Stimulated activated memory B cell treated with anti-CD40 and anti-IgM and Interleukin-4, amounts not matched to agents 10 μg/mL and 1 μg/mL and 100 μg/mL, for 72 hours (primary cell): ENCODE measurements at regions not wholly inside any gene's neighbourhood (a gene's known extent, or its start where the extent isn't known, plus 50 kb on each side); places are given as distances from the start of the nearest gene placed in this dataset.

Experiments
- ATAC-seq: fragments of 150-1000 bp; cut with Tn5 transposase; 2 replicates; pipeline ENCODE4 v1.10.0; 2021
- H3K27ac Mint-ChIP-seq: one replicate; pipeline ENCODE4 v1.8.0; 2022; ENCODE audit warnings: mild to moderate bottlenecking, mixed read lengths
- H3K27me3 Mint-ChIP-seq: one replicate; pipeline ENCODE4 v1.8.0; 2022; ENCODE audit warnings: mixed read lengths
- H3K36me3 Mint-ChIP-seq: one replicate; pipeline ENCODE4 v1.8.0; 2022; ENCODE audit warnings: mixed read lengths
- H3K4me1 Mint-ChIP-seq: one replicate; pipeline ENCODE4 v1.8.0; 2022; ENCODE audit warnings: mixed read lengths
- H3K4me3 Mint-ChIP-seq: one replicate; pipeline ENCODE4 v1.8.0; 2022; ENCODE audit warnings: mild to moderate bottlenecking, moderate library complexity, mixed read lengths
- H3K9me3 Mint-ChIP-seq: one replicate; pipeline ENCODE4 v1.8.0; 2022; ENCODE audit warnings: mixed read lengths

DNA sequence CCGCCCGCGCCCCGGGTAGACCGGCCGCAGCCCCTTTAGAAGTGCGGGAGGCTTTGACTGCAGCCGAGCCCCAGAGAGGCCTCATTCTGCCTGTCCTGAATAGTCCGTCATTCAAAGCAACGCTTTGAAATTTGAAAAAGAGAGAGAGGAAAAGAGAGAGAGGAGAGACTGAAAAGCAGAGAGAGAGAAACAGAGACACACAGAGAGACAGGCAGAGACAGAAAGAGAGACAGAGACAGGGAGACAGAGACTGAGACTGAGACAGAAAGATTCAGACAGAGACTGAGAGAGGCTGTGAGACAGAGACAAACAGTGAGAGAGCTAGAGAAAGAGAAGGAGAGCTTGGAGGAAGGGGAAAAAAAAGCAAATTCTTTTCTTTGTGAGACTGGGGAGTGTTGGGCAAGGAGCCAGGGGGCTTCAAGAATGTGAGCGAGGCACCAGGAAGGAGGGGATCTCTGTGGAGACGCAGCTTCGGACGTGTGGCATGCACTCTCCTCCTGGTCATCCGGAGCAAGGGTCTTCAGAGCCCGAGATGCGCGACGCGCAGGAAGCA is 73.1 kb downstream of the MYCN start:
- Mint-ChIP-seq H3K4me3 (no peak overlapping the region), H3K9me3 (no peaks in the 10 kb centered on the region), H3K36me3 (no peaks in the 10 kb centered on the region), H3K4me1 (no peaks in the 10 kb centered on the region), H3K27me3 (peaks cover 28% of the 10 kb centered on the region), H3K27ac (no peak overlapping the region)
- no peak for ATAC-seq

DNA sequence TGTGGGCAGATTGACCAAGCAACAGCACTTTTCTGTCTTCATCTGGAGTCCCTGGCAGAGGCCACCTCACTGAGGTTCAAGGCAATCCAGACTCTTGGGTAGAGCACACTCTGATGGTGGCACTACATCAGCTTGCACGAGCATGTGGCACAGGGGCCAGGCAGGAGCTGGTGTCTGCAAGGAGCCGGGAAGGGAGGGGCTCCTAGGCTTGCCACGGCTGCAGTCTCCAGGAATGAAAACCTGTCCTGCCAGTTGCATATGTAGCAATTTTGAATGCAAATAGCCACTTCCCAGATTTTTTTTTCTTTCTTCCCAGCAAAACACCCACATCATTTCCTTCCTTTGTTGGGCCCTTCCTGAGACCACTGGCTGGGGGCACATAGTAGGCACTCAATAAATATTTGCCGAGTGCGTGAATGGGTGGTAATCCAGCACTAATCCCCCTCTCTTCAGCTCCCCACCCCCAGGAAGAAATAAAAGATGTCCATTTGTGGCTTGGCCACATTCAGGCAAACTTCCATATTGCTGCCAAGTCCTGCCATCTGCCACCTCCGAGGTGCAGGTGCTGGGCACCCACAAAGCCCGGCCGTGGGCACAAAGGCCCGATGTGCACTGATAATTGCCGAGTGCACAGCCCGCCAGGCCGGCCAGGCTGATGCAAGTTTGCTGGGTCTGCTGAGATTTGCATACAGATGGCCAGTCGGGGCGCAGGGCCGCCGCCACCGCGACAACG is 72.4 kb downstream of the MYCN start:
- Mint-ChIP-seq H3K27ac (no peak overlapping the region), H3K36me3 (no peaks in the 10 kb centered on the region), H3K4me1 (no peaks in the 10 kb centered on the region), H3K27me3 (peaks cover 28% of the 10 kb centered on the region), H3K9me3 (no peaks in the 10 kb centered on the region), H3K4me3 (no peak overlapping the region)
- no peak for ATAC-seq

DNA sequence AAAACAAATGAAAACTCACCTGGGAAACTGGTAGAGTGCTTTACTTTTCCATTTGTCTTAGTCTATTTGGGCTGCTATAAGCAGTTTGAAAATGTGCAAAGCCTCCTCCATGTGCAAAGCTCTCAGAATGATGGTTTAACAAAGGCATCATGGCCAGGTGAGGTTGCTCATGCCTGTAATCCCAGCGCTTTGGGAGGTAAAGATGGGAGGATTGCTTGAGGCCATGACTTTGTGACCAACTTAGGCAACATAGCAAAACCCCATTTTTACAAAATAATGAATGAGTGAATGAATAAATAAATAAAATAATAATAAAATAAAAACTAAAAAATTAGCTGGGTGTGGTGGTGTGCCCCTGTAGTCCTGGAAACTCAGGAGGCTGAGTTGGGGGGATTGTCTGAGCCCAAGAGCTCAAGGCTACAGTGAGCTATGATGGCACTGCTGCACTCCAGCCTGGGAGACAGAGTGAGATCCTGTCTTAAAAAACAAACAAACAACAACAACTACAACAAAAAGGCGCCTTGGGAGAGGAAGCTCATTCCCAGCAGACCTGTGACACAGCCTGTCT is 71.8 kb downstream of the MYCN start:
- no peaks in the 10 kb centered on the region for H3K36me3 Mint-ChIP-seq
- no peaks in the 10 kb centered on the region for H3K4me1 Mint-ChIP-seq
- H3K27ac Mint-ChIP-seq, result no peak overlapping the region
- H3K27me3 Mint-ChIP-seq, result peaks cover 28% of the 10 kb centered on the region
- H3K4me3 Mint-ChIP-seq, result no peak overlapping the region
- H3K9me3 Mint-ChIP-seq, result no peaks in the 10 kb centered on the region
- no peak for ATAC-seq

DNA sequence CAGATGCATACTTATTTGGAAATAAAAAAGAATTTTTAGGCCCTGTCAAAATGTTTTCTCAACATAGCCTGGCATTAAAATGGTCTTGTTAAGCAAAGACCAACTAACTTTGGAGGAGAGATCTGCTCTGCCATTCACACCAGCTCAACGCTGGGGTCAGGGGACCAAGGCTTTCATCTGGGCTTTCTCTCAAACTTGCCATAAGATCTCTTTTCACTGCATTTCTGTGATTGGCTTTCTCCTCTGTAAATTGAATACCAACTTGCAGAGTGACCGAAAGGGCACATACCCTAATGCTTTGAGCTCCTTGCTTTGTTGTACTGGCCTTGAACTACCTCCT is 71.2 kb downstream of the MYCN start:
- peaks cover 28% of the 10 kb centered on the region for H3K27me3 Mint-ChIP-seq
- no peak for ATAC-seq
- no peak overlapping the region for H3K4me3 Mint-ChIP-seq
- no peaks in the 10 kb centered on the region for H3K36me3 Mint-ChIP-seq
- H3K9me3 Mint-ChIP-seq, result no peaks in the 10 kb centered on the region
- no peaks in the 10 kb centered on the region for H3K4me1 Mint-ChIP-seq
- no peak overlapping the region for H3K27ac Mint-ChIP-seq

DNA sequence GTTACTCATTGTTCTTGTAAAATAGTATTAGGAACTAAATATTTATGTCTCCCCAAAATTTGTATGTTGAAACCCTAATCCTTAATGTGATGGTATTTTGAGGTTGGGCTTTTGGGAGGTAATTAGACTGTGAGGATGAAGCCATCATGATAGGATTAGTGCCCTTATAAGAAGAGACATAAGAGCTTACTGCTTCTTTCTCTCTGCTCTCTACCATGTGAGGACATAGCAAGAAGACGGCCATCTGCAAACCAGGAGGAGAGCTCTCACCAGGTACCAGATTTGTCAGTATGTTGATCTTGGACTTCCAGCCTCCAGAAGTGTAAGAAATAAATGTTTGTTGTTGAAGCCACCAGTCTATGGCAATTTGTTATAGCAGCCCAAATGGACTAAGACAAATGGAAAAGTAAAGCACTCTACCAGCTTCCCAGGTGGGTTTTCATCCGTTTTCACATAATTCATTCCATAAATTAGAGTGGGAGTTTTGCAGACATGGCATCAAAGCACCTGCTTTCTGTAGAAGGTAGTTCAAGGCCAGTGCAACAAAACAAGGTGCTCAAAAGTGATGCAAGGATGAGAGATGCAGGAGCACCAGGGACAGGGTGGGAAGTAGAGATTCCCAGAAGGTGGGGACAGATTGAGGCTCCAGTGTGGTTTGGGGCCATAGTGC is 70.7 kb downstream of the MYCN start:
- H3K27ac Mint-ChIP-seq, result no peak overlapping the region
- H3K27me3 Mint-ChIP-seq, result peaks cover 28% of the 10 kb centered on the region
- H3K4me3 Mint-ChIP-seq, result no peak overlapping the region
- no peak for ATAC-seq
- no peaks in the 10 kb centered on the region for H3K9me3 Mint-ChIP-seq
- no peaks in the 10 kb centered on the region for H3K4me1 Mint-ChIP-seq
- no peaks in the 10 kb centered on the region for H3K36me3 Mint-ChIP-seq

DNA sequence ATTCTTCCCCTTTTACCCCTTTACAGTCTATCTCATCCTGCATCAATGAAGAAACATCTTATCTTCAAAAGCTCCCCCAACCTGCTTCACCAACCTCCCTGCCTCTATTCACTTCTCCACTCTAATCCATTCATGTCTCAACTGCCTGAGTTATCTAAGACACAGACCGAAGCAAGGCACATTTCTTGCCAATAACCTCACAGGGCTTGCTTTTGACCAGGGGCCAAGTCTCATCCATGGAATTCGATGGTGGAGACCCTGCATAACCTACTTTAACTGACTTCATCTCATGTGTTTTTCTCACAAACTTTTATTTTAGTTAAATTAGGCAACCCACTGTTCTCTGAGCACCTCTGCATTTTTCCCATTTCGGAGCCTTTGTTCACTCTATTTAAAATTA is 69.7 kb downstream of the MYCN start:
- H3K9me3 Mint-ChIP-seq, result peaks cover 6% of the 10 kb centered on the region
- H3K4me3 Mint-ChIP-seq, result no peak overlapping the region
- no peaks in the 10 kb centered on the region for H3K4me1 Mint-ChIP-seq
- no peaks in the 10 kb centered on the region for H3K36me3 Mint-ChIP-seq
- no peak overlapping the region for H3K27ac Mint-ChIP-seq
- H3K27me3 Mint-ChIP-seq, result peaks cover 31% of the 10 kb centered on the region
- no peak for ATAC-seq

DNA sequence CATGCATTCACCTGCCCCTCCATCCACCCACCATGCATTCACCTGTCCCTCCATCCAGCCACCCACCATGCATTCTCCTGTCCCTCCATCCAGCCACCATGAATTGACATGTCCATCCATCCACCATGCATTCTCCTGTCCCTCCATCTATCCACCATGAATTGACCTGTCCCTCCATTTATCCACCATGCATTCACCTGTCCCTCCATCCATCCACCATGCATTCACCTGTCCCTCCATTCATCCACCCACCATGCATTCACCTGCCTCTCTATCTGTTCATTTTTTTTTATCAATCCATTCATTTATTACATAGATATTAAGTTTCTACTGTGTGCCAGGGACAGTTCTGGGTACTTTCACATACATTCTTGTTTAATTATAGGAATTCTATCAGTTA is 69.2 kb downstream of the MYCN start:
- Mint-ChIP-seq H3K4me1 (no peaks in the 10 kb centered on the region), H3K36me3 (no peaks in the 10 kb centered on the region), H3K9me3 (peaks cover 7% of the 10 kb centered on the region), H3K4me3 (no peak overlapping the region), H3K27me3 (peaks cover 29% of the 10 kb centered on the region), H3K27ac (no peak overlapping the region)
- ATAC-seq, result no peak

DNA sequence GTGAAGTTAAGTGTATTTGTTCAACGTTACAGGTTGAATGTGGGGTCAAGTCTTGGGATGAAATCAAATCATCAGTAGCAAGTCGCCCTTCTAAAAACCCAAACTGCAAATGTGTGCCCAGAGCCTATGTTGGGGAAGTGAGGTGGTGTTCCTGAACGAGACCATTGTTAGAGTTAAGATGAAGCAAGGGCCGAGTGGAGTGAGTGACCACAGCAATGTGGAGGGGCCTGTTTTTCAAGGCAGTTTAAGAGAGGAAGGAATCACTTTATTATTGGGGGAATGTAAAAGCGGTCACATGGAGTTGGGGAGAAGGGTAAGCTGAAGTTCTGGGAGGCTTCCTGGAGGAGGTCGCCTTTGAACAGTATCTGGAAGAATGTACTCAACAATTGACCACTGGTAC is 68.5 kb downstream of the MYCN start:
- no peak for ATAC-seq

DNA sequence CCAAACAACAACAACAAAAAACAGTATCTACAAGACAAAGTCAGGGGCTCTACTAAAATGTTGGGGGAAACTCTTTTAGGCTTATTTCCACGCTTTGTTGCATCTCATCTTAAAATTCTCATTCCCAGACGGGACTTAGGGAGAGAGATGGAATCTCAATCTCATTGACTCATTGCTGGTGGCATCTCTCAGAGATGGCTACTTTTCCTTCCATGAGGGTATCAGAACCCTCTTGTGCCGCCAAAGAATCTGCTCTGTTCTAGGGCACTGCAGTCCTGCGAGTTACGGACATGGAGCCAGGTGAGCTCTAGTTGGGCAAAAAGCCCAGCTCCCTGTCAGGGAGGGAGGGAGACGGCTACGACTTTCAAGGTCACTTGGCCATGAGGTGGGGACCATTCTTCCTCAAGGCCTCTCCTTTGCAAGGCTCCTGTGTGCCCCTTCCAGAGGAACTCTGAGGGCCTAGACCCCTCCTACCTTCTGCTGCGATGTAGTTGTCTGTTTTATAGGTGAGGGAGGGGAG is 68.0 kb downstream of the MYCN start:
- Mint-ChIP-seq H3K36me3 (no peaks in the 10 kb centered on the region), H3K4me3 (no peak overlapping the region), H3K27me3 (peaks cover 20% of the 10 kb centered on the region), H3K9me3 (peaks cover 10% of the 10 kb centered on the region), H3K27ac (no peak overlapping the region), H3K4me1 (no peaks in the 10 kb centered on the region)
- ATAC-seq, result no peak

More for the DNA sequence above, 68.5 kb downstream of the MYCN start:
- H3K9me3 Mint-ChIP-seq, result peaks cover 7% of the 10 kb centered on the region
- H3K36me3 Mint-ChIP-seq, result no peaks in the 10 kb centered on the region
- H3K4me1 Mint-ChIP-seq, result no peaks in the 10 kb centered on the region
- H3K27me3 Mint-ChIP-seq, result peaks cover 24% of the 10 kb centered on the region
- H3K27ac Mint-ChIP-seq, result no peak overlapping the region
- H3K4me3 Mint-ChIP-seq, result no peak overlapping the region

DNA sequence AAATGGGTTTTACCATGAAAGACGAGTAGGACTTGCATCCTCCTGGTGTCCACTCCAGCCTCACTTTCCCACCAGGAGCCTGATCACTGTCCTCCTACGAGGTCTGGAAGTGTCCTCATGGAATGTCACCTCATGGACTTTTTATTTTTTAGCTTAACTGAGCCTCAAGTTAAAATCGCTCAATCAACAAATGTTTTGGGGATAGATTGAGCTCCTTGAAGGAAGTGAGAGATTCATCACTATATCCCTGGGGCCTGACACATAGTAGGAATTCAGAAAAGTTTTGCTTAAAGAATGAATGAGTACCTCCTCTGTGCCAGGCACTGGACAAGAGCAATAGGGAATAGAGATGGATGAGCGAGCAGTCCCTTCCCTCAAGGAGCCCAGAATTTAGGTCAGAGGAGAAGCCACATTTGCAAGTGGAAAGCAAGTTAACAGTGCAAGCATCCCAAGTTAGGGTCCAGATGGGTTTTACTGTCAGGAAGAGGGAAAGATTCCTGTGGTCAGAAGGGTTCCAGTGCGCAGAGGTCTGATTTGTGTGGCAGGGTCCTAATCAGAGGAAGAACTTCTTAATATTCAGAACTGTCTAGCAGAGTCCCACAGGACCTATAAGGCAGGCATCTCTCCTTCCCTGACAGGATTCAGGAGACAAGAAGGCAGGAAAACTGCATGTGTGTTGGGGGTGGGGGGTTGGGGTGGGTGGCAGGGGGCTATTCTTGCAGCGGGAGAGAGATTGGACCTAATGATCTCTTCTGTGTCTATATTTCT is 67.0 kb downstream of the MYCN start:
- no peaks in the 10 kb centered on the region for H3K4me1 Mint-ChIP-seq
- H3K27ac Mint-ChIP-seq, result no peak overlapping the region
- H3K36me3 Mint-ChIP-seq, result no peaks in the 10 kb centered on the region
- no peak overlapping the region for H3K4me3 Mint-ChIP-seq
- peaks cover 11% of the 10 kb centered on the region for H3K27me3 Mint-ChIP-seq
- H3K9me3 Mint-ChIP-seq, result peaks cover 12% of the 10 kb centered on the region
- no peak for ATAC-seq

DNA sequence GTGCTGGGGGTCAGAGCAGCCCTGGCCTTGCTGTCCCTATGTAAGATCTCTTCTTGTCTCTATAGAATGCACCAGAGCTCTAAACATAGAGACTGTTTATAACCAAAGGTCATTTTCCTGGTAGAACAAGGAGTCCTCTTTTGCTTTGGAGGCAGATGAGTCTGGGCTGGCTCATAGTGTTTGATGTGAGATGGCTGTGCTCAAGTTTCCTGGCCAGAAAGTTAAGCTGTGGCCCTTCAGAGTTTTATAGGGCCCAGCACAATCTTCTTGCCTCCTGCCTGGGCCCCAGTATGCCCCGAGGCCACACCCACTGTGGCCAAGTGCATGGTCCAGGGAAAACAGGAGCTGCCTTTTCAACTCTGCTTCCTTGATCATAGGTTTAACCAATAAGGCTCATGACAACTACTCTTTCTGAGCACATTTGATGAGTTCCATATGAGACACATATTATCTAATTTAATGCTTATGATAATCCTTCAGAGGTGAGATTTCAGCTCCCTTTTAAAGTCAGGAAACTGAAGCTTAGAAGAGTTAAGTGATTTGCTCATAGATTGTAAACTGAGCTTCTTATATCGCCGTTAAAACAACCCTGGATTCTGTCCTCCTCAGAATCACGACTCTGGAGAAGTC is 66.3 kb downstream of the MYCN start:
- Mint-ChIP-seq H3K4me1 (no peaks in the 10 kb centered on the region), H3K27me3 (peaks cover 11% of the 10 kb centered on the region), H3K9me3 (peaks cover 12% of the 10 kb centered on the region), H3K36me3 (no peaks in the 10 kb centered on the region), H3K4me3 (no peak overlapping the region), H3K27ac (no peak overlapping the region)
- ATAC-seq, result no peak

DNA sequence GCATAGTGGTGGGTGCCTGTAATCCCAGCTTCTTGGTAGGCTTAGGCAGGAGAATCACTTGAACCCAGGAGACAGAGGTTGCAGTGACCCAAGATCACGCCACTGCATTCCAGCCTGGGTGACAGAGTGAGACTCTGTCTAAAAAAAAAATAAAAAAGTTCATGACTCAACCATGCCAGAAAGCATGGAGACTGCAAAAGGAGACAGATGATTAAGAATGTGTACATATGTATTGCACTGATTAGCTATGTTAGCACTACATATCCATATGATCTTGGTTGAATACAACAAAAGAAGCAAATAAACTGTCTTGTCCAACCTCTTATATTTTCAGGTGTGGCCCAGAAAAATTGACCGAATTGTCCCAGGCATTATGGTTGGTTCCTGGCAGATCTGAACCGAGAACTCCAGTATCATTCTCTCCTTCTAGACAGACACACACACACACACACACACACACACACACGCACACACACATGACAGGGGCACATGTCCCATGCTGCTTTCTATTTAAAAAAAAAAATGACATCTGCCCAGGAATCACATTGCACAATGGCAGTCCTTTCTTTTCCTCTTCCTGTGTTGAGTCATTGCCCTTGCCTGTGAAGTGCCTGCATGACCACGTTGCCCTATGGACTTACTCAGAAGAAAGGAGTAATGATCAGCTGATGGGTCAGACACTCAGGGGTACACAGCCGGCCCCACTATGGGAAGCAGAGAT is 65.6 kb downstream of the MYCN start:
- no peak for ATAC-seq
- Mint-ChIP-seq H3K9me3 (peaks cover 12% of the 10 kb centered on the region), H3K27me3 (peaks cover 11% of the 10 kb centered on the region), H3K36me3 (no peaks in the 10 kb centered on the region), H3K4me3 (no peak overlapping the region), H3K27ac (no peak overlapping the region), H3K4me1 (no peaks in the 10 kb centered on the region)

DNA sequence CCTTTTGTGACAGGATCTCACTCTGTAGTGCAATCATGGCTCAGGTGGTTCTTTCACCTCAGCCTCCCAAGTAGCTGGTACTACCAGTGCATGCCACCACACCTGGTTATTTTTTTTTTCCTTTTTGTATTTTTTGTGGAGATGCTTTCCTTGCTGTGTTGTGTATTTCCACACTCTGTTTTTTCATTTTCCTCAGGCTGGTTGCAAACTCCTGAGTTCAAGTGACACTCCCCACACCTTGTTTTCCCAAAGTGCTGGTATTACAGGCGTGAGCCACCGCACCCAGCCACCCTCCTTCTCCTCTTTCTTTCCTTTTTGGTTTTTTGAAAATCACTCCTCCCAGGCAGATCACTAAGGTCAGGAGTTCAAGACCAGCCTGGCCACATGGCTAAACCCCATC is 65.0 kb downstream of the MYCN start:
- ATAC-seq, result no peak
- Mint-ChIP-seq H3K27ac (no peak overlapping the region), H3K4me1 (no peaks in the 10 kb centered on the region), H3K36me3 (no peaks in the 10 kb centered on the region), H3K27me3 (peaks cover 11% of the 10 kb centered on the region), H3K9me3 (peaks cover 12% of the 10 kb centered on the region), H3K4me3 (no peak overlapping the region)

DNA sequence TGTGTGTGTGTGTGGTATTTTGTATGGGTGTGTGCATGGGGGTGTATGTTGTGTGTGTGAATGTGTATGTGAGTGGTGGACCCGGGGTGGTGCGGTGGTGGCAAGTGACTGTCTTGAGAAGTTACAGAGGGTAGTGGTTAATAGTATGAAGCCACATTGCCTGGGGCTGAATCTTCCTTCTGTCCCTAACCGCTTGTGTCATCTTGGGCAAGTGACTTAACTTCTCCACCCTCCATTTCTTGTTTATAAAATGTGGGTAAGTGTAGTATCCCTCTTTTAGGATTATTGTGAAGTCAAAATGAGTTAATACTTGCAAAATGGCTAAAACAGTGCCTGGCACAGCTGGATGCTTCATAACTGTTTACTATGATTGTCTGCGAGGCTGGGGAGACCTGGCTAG is 63.5 kb downstream of the MYCN start:
- H3K27ac Mint-ChIP-seq, result no peak overlapping the region

More for the DNA sequence above, 63.5 kb downstream of the MYCN start:
- Mint-ChIP-seq H3K4me3 (no peak overlapping the region), H3K9me3 (peaks cover 12% of the 10 kb centered on the region), H3K36me3 (no peaks in the 10 kb centered on the region), H3K4me1 (no peaks in the 10 kb centered on the region), H3K27me3 (peaks cover 11% of the 10 kb centered on the region)
- ATAC-seq, result no peak
